ENCODE measurements at regions not wholly inside any gene's neighbourhood (a gene's known extent, or its start where the extent isn't known, plus 50 kb on each side); places are given as distances from the start of the nearest gene placed in this dataset.
"Not testable (repeated sequence)": the region's sequence is repeated elsewhere in the genome, so short reads cannot be mapped to it uniquely, and the experiment has no call there.

GRCh38 chr3:178203165-178203564 is 333.1 kb upstream of the KCNMB2 start:
- no peaks in the 10 kb centered on the region for H3K4me1 ChIP-seq (ENCODE audit: control insufficient read depth, low read length)
- no peak overlapping the region for H3K27ac ChIP-seq (ENCODE audit: low read depth, low read length)
- H3K36me3 ChIP-seq (ENCODE audit: control insufficient read depth, low read length) = no peaks in the 10 kb centered on the region

DNA sequence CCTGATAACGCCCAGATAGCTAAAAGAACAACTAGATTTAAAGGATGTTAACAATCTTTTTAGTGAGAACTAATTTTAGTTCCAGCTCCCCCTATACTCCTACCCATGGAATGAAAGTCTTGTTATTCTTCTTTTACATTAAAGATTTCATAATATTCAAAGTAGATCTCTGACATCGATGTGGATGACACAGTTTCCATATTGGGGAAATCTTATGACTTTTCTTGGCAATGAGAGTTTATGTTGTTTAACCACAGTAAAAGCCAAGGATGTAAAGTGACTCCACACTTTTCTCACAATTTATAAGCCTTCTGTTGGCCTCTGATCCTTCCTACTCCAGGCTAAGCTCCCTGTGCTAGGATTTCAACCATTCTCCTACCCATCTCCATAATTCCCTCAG is 332.6 kb upstream of the KCNMB2 start:
- Histone ChIP-seq H3K79me2 (ENCODE audit: control insufficient read depth, low read length) (no peaks in the 10 kb centered on the region), H3K9me2 (replicated peaks; ENCODE audit: control insufficient read depth, low read length) (no peaks in the 10 kb centered on the region; the same call in 1 of the 2 replicates), H3K4me1 (ENCODE audit: control insufficient read depth, low read length) (no peaks in the 10 kb centered on the region), H3K4me2 (ENCODE audit: low read length) (no peak overlapping the region), H3K27me3 (ENCODE audit: control insufficient read depth, low read length) (no peaks in the 10 kb centered on the region), H4K20me1 (ENCODE audit: control insufficient read depth, insufficient read depth, low read depth, low read length) (no peaks in the 10 kb centered on the region), H3K27ac (ENCODE audit: low read depth, low read length) (no peak overlapping the region), H3K4me3 (ENCODE audit: low read length) (no peak overlapping the region), H3F3A (ENCODE audit: control insufficient read depth, insufficient read depth) (no peaks in the 10 kb centered on the region), H3K36me3 (ENCODE audit: control insufficient read depth, low read length) (no peaks in the 10 kb centered on the region), H3K9me3 (ENCODE audit: control insufficient read depth, insufficient read depth, low read length) (no peaks in the 10 kb centered on the region)
- TF ChIP-seq, protein P1, sequence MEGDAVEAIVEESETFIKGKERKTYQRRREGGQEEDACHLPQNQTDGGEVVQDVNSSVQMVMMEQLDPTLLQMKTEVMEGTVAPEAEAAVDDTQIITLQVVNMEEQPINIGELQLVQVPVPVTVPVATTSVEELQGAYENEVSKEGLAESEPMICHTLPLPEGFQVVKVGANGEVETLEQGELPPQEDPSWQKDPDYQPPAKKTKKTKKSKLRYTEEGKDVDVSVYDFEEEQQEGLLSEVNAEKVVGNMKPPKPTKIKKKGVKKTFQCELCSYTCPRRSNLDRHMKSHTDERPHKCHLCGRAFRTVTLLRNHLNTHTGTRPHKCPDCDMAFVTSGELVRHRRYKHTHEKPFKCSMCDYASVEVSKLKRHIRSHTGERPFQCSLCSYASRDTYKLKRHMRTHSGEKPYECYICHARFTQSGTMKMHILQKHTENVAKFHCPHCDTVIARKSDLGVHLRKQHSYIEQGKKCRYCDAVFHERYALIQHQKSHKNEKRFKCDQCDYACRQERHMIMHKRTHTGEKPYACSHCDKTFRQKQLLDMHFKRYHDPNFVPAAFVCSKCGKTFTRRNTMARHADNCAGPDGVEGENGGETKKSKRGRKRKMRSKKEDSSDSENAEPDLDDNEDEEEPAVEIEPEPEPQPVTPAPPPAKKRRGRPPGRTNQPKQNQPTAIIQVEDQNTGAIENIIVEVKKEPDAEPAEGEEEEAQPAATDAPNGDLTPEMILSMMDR (IDR thresholded peaks at IDR 0.05; ENCODE audit: low read depth, low read length, poor library complexity, severe bottlenecking) = no peak
- no peak for TF ChIP-seq EZH2phosphoT487 (IDR thresholded peaks at IDR 0.05; ENCODE audit: borderline replicate concordance, low read length)

More at GRCh38 chr3:178203165-178203564, 333.1 kb upstream of the KCNMB2 start:
- H3K4me3 ChIP-seq (ENCODE audit: low read length) = no peak overlapping the region
- H3K27me3 ChIP-seq (ENCODE audit: control insufficient read depth, low read length) = no peaks in the 10 kb centered on the region
- H3K4me2 ChIP-seq (ENCODE audit: low read length) = no peak overlapping the region
- no peaks in the 10 kb centered on the region for H3K9me3 ChIP-seq (ENCODE audit: control insufficient read depth, insufficient read depth, low read length)
- no peaks in the 10 kb centered on the region for H3F3A ChIP-seq (ENCODE audit: control insufficient read depth, insufficient read depth)
- TF ChIP-seq, protein P1 (IDR thresholded peaks at IDR 0.05; ENCODE audit: low read depth, low read length, poor library complexity, severe bottlenecking) = no peak
- no peak for TF ChIP-seq EZH2phosphoT487 (IDR thresholded peaks at IDR 0.05; ENCODE audit: borderline replicate concordance, low read length)
- no peaks in the 10 kb centered on the region; the same call in 1 of the 2 replicates for H3K9me2 ChIP-seq (replicated peaks; ENCODE audit: control insufficient read depth, low read length)
- no peaks in the 10 kb centered on the region for H3K79me2 ChIP-seq (ENCODE audit: control insufficient read depth, low read length)
- no peaks in the 10 kb centered on the region for H4K20me1 ChIP-seq (ENCODE audit: control insufficient read depth, insufficient read depth, low read depth, low read length)

DNA sequence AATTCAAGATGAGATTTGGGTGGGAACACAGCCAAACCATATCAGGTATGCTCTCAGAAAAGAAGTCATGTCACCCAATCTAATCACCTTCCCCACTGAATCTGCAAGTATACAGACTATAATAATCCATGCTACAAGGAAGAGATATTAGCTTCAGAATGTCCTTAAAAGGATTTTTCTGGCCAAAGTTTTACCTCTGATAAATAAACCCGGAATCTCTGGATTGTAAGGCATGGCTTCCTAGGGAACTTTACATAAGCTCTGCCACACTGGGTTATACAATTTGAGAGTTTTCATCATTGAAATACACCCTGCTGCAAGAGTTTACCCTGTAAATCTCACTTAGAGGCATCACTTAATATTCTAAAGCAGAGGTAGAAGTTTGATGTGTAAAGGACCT is 330.5 kb upstream of the KCNMB2 start:
- no peaks in the 10 kb centered on the region for H3K79me2 ChIP-seq (ENCODE audit: control insufficient read depth, low read length)
- no peaks in the 10 kb centered on the region; the same call in 1 of the 2 replicates for H3K9me2 ChIP-seq (replicated peaks; ENCODE audit: control insufficient read depth, low read length)
- H3K27ac ChIP-seq (ENCODE audit: low read depth, low read length) = no peak overlapping the region
- H3K27me3 ChIP-seq (ENCODE audit: control insufficient read depth, low read length) = no peaks in the 10 kb centered on the region
- H3K9me3 ChIP-seq (ENCODE audit: control insufficient read depth, insufficient read depth, low read length) = no peaks in the 10 kb centered on the region
- H3F3A ChIP-seq (ENCODE audit: control insufficient read depth, insufficient read depth) = no peaks in the 10 kb centered on the region
- H4K20me1 ChIP-seq (ENCODE audit: control insufficient read depth, insufficient read depth, low read depth, low read length) = no peaks in the 10 kb centered on the region
- no peak for TF ChIP-seq EZH2phosphoT487 (IDR thresholded peaks at IDR 0.05; ENCODE audit: borderline replicate concordance, low read length)
- H3K4me3 ChIP-seq (ENCODE audit: low read length) = no peak overlapping the region
- no peak overlapping the region for H3K4me2 ChIP-seq (ENCODE audit: low read length)
- H3K4me1 ChIP-seq (ENCODE audit: control insufficient read depth, low read length) = no peaks in the 10 kb centered on the region
- no peaks in the 10 kb centered on the region for H3K36me3 ChIP-seq (ENCODE audit: control insufficient read depth, low read length)

DNA sequence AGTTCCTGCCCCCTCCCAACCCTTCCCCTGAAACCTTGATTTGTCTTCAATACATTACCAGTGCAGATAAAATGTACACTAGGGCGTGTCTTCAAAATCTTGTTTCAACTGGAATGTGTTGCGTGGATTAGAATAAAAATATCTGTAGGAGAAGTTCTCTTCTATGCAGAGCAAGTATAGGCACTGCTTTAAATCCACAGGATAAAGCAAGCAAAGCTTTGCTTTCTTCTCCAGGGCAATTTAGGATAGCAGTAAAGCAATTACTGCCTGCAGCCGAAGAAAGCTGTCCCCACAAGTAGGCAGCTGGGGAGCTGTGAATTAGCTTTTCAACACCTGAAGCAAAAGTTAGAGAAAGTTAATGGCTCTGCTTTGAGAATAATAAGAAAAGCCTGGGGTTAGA is 329.7 kb upstream of the KCNMB2 start:
- Histone ChIP-seq H3K27ac (ENCODE audit: low read depth, low read length) (no peak overlapping the region), H3F3A (ENCODE audit: control insufficient read depth, insufficient read depth) (no peaks in the 10 kb centered on the region), H3K27me3 (ENCODE audit: control insufficient read depth, low read length) (no peaks in the 10 kb centered on the region), H4K20me1 (ENCODE audit: control insufficient read depth, insufficient read depth, low read depth, low read length) (no peaks in the 10 kb centered on the region), H3K79me2 (ENCODE audit: control insufficient read depth, low read length) (no peaks in the 10 kb centered on the region), H3K4me1 (ENCODE audit: control insufficient read depth, low read length) (no peaks in the 10 kb centered on the region), H3K4me2 (ENCODE audit: low read length) (no peak overlapping the region), H3K4me3 (ENCODE audit: low read length) (no peak overlapping the region), H3K9me3 (ENCODE audit: control insufficient read depth, insufficient read depth, low read length) (no peaks in the 10 kb centered on the region), H3K9me2 (replicated peaks; ENCODE audit: control insufficient read depth, low read length) (no peaks in the 10 kb centered on the region; the same call in 1 of the 2 replicates), H3K36me3 (ENCODE audit: control insufficient read depth, low read length) (no peaks in the 10 kb centered on the region)
- TF ChIP-seq, protein P1 (IDR thresholded peaks at IDR 0.05; ENCODE audit: low read depth, low read length, poor library complexity, severe bottlenecking) = no peak
- TF ChIP-seq EZH2phosphoT487 (IDR thresholded peaks at IDR 0.05; ENCODE audit: borderline replicate concordance, low read length) = no peak

GRCh38 chr3:178207161-178207560 is 329.1 kb upstream of the KCNMB2 start:
- not testable (repeated sequence) for H3K9me3 ChIP-seq (ENCODE audit: control insufficient read depth, insufficient read depth, low read length); H3K27ac ChIP-seq (ENCODE audit: low read depth, low read length); H3K4me2 ChIP-seq (ENCODE audit: low read length)

GRCh38 chr3:178207627-178208026 is 328.6 kb upstream of the KCNMB2 start:
- H3K36me3 ChIP-seq (ENCODE audit: control insufficient read depth, low read length); H3K27me3 ChIP-seq (ENCODE audit: control insufficient read depth, low read length); H3K9me3 ChIP-seq (ENCODE audit: control insufficient read depth, insufficient read depth, low read length); H4K20me1 ChIP-seq (ENCODE audit: control insufficient read depth, insufficient read depth, low read depth, low read length); H3F3A ChIP-seq (ENCODE audit: control insufficient read depth, insufficient read depth); H3K4me1 ChIP-seq (ENCODE audit: control insufficient read depth, low read length); H3K79me2 ChIP-seq (ENCODE audit: control insufficient read depth, low read length); H3K27ac ChIP-seq (ENCODE audit: low read depth, low read length); H3K4me3 ChIP-seq (ENCODE audit: low read length); H3K4me2 ChIP-seq (ENCODE audit: low read length); H3K9me2 ChIP-seq (replicated peaks; ENCODE audit: control insufficient read depth, low read length): not testable (repeated sequence)

More at GRCh38 chr3:178207161-178207560, 329.1 kb upstream of the KCNMB2 start:
- not testable (repeated sequence) for H3K36me3 ChIP-seq (ENCODE audit: control insufficient read depth, low read length); H3K4me1 ChIP-seq (ENCODE audit: control insufficient read depth, low read length); H3K9me2 ChIP-seq (replicated peaks; ENCODE audit: control insufficient read depth, low read length); H3K27me3 ChIP-seq (ENCODE audit: control insufficient read depth, low read length); H4K20me1 ChIP-seq (ENCODE audit: control insufficient read depth, insufficient read depth, low read depth, low read length); H3K79me2 ChIP-seq (ENCODE audit: control insufficient read depth, low read length); H3F3A ChIP-seq (ENCODE audit: control insufficient read depth, insufficient read depth); H3K4me3 ChIP-seq (ENCODE audit: low read length)
